OCI-LY1 (cell line): ENCODE measurements at regions not wholly inside any gene's neighbourhood (a gene's known extent, or its start where the extent isn't known, plus 50 kb on each side); places are given as distances from the start of the nearest gene placed in this dataset.
"Not testable (repeated sequence)": the region's sequence is repeated elsewhere in the genome, so short reads cannot be mapped to it uniquely, and the experiment has no call there.

ENCODE experiments used
- EZH2 ChIP-seq: fragments of 200-600 bp; sonication (generic), shearing (Covaris generic); IDR thresholded peaks from 2 replicates; pipeline ENCODE4 v1.8.0; 2017; ENCODE audit warnings: borderline replicate concordance, mixed run types, mild to moderate bottlenecking, antibody characterized with exemption, low read length, moderate library complexity, mixed read lengths
- TF ChIP-seq, protein P1 (sequence below): fragments of 200-600 bp; sonication (generic), shearing (Covaris generic); IDR thresholded peaks from 2 replicates; pipeline ENCODE4 v1.5.1; 2017; ENCODE audit warnings: mild to moderate bottlenecking, antibody characterized with exemption, low read length, moderate library complexity, mixed read lengths

- not testable (repeated sequence) for TF ChIP-seq EZH2
- TF ChIP-seq, protein P1, sequence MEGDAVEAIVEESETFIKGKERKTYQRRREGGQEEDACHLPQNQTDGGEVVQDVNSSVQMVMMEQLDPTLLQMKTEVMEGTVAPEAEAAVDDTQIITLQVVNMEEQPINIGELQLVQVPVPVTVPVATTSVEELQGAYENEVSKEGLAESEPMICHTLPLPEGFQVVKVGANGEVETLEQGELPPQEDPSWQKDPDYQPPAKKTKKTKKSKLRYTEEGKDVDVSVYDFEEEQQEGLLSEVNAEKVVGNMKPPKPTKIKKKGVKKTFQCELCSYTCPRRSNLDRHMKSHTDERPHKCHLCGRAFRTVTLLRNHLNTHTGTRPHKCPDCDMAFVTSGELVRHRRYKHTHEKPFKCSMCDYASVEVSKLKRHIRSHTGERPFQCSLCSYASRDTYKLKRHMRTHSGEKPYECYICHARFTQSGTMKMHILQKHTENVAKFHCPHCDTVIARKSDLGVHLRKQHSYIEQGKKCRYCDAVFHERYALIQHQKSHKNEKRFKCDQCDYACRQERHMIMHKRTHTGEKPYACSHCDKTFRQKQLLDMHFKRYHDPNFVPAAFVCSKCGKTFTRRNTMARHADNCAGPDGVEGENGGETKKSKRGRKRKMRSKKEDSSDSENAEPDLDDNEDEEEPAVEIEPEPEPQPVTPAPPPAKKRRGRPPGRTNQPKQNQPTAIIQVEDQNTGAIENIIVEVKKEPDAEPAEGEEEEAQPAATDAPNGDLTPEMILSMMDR: not testable (repeated sequence)
Measured at GRCh38 chr9:78994974-78995373, 576.8 kb upstream of the TLE4 start.
